GM18502 (cell line): ENCODE measurements at regions not wholly inside any gene's neighbourhood (a gene's known extent, or its start where the extent isn't known, plus 50 kb on each side); places are given as distances from the start of the nearest gene placed in this dataset.
"Not testable (repeated sequence)": the region's sequence is repeated elsewhere in the genome, so short reads cannot be mapped to it uniquely, and the experiment has no call there.

Experiments
- ATAC-seq: cut with Tn5 transposase; IDR thresholded peaks from one replicate; pipeline ENCODE4 v1.9.1; 2021; ENCODE audit warnings: mild to moderate bottlenecking; ENCODE audit not compliant: unreplicated experiment, poor library complexity

DNA sequence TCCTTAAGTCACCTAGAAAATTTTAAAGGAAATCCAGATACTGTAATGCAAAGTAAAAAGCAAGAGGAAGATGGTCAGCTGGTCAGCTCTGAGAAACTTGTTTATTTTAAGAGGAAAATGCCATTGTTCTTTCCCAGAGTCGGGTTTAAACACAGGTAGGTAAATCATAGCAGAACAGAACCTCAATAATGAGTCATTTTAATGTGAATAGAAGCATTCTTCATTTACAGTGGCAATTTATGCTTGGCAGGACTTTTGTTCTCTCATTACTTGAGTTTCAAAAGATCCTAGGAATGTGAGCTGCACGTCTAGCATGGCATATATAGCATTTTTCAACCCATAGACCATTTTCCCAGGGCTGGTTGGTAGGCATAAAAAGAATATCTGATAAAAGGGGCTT lies 132.3 kb downstream of the LIG4 start:
- ATAC-seq, result no peak

DNA sequence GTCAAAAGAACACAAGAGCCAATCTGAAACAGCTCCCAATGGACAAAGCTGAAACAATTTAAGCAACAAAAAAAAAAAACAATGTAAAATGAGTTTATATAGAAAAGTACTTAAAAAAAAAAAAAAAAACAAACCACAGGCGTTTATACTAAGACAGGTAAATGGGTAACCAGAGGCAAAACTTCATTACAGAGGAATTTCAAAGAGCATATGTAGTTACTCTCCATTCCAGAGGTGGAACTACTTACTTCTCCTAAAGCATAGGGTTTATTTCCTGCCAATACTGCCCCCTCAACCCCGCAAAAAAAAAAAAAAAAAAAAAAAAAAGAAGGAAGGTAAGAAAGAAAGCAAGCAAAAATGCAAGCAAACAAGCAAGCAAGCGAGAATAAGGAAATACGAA lies 132.9 kb downstream of the LIG4 start:
- no peak for ATAC-seq

DNA sequence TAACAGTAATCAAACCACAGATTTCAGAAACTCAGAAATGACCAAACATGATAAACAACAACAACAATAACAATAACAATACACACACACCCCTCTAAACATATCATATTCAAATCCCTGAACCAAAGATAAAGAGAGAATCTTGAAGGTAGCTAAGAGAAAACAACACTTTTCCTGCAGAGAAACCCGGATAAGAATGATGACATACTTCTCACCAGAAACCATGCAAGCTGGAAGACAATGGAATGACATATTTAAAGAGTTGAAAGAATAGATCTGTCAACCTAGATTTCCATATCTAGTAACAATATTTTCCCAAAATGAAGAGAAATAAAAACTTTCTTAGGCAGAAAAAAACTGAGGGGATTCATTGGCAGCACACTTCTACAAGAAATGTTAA lies 138.1 kb downstream of the LIG4 start:
- ATAC-seq, result no peak

DNA sequence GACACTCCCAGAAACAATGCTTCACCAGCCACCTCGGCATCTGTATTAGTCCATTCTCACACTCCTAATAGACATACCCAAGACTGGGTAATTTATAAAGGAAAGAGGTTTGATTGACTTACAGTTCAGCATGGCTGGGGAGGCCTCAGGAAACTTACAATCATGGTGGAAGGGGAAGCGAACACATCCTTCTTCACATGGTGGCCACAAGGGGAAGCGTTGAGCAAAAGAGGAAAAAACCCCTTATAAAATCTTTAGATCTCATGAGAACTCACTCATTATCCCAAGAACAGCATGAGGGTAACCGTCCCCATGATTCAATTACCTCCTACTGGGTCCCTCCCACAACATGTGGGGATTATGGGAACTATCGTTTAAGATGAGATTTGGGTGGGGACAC lies 140.9 kb downstream of the LIG4 start:
- not testable (repeated sequence) for ATAC-seq

DNA sequence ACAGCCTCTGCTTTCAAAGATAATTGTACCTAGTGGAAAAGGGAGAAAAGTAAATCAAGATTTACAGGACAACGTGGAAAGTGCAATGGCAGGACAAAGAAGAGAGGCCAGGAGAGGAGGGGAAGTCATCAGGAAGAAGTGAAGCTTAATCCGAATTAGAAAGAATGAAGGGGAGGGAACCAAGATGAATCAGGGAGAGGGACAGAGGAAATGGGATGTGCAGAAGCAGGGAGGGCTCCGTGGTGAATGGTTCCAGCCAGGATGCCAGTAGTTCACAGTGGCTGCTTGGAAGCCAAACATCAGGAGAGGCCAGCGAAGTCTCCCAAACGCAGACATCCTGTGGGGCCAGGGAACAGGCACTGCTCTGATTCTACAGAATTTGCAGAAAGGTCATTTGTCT lies 144.4 kb downstream of the LIG4 start:
- ATAC-seq, result no peak

DNA sequence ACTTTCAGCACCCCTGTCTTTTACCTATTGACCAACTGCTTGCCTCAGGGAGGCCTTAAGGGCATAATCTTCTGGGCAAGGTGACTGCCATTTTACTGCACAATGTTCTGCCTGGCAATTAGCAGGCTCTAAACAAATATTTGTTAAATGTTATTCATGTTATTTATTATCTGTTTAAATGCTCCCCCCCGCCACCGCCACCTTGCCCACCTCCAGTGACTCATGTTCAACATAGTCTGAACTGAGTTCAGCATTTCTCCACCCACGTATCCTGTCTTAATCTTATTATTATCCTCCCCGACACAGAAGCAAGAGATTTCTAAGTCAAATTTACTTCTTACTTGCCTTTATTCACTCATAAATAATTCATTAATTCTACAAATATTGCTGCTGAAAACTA lies 144.8 kb downstream of the LIG4 start:
- ATAC-seq, result no peak

DNA sequence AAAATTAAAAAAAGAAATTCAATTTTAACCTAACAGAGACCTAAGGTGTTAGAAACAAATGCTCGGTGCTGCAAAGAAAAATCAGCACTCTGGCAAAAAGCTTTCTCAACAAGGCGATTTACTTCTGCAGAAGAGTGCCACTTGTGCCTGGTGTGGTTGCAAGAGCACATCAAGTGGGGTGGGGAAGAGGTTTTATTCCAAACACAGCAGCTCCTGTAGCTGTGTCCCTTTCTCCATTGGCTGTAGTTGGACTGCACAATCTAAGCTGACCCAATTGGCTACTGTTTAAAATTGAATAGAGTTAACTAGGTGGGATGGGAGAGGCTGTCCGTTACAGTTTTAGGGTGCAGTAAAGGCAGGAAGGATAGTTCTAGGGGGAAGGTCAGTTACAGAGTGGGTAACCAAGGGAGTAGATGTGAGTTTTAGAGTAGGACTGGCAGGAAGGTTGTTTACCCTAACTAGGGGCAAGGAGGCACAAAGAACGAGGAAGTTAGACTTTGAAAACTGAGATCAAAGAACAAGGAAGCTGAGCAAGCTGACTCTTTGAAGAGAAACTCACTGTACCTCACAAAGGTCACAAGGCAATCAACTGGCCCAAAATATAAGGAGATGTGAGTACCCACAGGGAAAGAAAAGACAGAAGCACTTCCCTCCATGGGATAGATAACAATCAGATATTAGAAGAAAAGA lies 145.7 kb downstream of the LIG4 start:
- ATAC-seq, result no peak

DNA sequence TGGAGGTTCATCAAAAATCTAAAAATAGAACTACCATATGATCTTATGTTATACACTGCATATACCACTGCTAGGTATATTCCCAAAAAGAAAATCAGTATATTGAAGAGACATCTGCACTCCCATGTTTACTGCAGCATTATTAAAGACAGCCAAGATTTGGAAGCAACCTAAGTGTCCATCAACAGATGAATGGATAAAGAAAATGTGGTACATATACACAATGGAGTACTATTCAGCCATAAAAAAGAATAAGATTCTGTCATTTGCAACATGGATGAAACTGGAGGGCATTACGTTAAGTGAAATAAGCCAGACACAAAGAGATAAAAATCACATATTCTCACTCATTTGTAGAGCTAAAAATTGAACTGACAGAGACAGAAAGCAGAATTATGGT lies 151.0 kb downstream of the LIG4 start:
- not testable (repeated sequence) for ATAC-seq

DNA sequence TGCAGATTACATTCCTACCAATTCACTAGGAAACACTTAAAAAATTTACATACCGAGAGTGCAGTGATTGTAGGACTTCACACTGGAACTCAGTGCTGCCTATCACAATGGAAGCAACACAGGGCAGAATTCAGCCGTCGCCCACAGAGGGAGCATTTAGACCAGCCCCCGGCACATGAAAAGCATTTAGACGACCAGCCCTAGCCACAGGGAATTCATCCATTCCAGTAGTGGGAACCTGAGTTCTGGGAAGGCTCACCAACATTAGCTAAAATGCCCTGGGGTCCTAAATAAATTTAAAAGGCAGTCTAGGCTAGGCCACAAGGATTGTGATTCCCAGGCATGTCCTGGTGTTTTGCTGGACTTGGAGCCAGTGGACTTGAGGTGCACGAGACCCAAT lies 155.2 kb downstream of the LIG4 start:
- no peak for ATAC-seq

DNA sequence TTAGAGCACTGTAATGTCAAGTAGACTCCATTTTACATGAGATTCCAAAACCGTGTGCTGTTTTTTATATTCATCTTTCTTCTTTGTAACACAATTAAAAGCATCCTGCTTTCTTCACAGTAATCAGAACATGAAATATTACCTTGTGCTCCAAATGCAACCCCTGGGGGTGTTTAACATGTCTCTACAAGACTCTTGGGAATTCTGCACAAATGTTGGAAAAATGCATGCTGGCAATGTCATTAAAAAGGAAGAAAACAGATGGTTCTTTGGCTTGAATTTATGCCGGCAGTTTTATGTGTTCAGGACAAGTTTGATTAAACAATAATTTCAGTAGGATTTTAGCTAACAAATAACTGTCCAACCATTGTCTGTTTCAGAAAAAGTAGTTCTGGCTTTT lies 159.1 kb downstream of the LIG4 start:
- ATAC-seq, result no peak

DNA sequence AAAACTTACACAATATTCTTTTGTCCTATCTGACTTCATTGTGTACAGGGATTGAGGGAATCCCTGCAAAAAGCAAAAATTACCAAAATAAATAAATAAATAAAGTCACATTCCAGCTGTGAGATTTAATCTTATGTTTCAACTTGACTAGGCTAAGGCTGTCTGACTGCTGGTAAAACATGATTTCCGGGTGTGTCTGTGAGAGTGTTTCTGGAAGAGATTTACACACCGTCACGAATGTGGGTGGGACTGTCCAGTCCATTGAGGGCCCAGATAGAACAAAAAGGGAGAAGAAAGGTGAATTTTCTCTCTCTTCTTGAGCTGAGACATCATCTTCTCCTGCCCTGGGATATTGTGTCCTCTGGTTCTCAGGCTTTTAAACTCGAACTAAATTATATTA lies 166.1 kb downstream of the LIG4 start:
- ATAC-seq, result no peak

DNA sequence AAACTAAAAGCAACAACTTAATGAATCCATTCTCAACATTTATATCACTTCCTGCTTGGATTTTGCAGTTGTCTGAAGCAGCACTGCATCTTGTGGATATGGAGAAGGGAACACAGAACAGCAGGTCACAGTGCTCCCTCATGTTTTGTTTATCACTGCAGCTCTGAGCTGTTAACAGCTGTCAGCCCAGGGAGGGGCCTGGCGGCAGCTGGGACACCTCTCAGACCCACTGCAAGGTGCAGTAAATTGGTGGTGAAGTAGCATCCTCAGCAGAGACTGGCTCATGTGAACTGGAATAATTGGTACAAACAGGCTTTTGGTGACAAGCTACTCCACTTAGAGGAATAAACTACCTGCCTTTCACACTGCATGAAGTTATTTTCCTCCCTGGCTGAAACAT lies 170.4 kb downstream of the LIG4 start:
- ATAC-seq, result no peak

DNA sequence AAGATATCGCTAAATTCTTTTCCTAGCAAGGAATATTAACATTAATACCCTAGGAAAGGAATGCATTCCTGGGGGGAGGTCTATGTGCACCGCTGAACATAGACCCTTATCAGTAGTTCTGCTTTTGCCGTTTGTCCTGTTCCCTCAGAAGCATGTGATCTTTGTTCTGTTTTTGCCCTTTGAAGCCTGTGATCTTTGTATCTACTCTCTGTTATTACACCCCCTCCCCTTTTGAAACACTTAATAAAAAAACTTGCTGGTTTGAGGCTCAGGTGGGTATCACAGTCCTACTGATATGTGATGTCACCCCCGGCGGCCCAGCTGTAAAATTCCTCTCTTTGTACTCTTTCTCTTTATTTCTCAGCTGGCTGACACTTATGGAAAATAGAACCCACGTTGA lies 172.5 kb downstream of the LIG4 start:
- ATAC-seq, result not testable (repeated sequence)

DNA sequence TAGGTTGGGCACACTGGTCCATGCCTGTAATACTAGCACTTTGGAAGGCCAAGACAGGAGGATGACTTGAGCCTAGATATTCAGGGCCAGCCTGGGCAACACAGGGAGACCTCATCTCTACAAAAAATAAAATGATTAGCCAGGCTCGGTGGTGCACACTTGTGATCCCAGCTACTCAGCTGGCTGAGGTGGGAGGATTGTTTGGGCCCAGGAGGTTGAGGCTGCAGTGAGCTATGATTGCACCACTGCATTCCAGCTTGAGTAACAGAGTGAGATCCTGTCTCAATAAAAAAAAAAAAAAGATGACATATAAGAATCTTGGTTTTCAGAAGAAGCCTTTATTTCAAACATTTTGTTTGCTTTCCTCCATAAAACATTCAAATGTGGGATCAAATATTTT lies 178.0 kb downstream of the LIG4 start:
- no peak for ATAC-seq

DNA sequence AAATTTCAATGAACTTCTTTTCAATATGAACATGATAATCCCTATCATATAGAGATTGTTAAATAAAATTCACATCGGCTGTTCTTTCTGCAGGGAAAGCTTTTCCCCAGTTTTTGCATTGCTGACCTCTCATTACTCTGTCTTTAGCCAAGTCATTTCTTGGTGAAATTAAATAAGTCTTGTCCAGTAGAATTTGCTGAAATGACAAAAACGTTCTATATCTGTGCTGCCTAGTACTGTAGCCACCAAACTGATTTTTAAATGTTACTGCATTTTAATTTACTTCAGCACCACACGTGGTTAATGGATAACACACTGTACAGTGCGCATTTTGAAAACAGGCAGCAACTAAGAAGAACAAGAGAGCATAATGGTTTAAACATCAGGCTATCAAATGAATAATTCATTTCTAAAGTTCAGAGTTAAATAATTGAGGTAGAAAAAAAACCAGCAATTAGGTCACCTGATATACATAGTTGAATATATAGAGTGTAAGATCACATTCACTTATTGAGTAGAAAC lies 178.9 kb downstream of the LIG4 start:
- ATAC-seq, result no peak

DNA sequence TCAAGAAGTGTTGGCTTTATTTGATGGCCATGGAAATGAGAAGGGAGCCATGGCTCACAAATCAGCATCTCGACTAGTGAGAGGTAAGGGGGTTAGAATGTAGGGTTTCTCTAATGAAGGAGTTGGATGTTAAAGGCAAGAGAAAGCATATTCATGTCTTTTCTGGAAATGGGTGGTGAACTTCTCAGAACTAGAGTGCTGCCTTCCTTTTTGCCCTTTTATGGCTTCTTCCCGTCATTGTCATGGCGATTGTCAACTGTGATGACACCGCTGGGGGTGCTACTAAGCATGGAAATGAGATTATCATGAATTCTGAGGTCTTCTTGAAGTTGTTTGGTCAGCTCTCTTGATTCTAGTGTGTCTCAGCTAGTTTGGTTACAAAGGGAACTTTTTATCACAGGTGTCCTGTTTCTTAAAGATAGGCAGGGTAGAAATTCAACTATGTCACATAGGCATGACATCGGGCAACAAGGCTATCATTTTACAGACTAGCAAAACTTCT lies 180.4 kb downstream of the LIG4 start:
- ATAC-seq, result no peak

DNA sequence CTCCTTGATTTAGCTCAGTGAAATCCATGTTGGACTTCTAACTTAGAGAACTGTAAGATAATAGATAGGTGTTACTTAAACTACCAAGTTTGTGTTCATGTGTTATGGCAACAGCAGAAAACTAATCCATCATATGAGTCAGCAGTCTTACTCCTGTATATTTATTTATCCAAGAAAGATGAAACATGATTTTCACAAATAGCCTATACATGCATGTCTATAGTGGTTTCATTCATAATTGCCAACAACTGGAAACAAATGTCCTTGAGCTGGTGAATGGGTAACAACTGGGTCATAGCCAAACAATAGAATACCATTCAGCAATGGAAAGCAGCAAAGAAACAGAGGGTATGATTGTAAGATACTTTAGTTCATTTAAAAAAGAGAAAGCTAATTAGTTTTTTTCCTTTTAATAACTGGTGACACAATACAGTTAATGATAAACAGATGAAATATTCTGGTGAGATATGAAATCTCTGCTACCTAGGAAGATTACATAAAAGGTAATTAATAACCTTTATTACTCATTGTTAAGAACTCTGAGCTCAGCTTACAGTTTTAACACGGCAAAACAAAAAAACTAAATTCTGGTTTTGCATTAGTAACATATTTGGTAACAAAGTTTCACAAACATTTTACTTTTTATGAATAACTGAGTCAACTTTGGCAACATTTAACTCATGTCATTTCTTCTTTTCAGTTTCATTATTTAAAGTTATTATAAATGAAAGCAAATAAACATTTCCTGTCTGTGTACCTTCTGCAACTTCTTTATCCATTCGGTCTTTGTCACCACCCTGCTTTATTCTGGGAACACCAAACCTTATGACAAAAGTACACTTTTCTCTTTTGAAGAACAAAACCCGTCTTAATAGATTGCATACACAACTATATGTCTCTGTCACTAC lies 181.3 kb downstream of the LIG4 start:
- ATAC-seq, result no peak

DNA sequence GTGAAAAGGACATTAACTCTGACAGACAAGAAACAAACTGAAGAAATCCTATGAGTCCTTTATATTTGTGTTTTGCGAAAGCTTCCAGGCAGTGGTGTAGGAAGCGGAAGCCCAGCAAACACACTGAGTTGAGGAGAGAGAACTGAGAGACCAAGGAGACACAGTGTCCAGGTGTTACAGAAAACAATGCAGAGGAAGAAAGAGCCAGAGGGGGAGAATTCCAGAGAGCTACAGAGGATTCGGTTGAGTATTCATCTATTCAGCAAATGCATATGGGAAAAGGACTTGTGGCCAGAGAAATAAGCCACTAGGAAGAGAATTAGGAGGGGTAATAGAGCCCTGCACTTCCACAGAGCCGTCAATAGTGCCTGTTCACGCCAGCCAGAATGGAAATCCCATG lies 183.5 kb downstream of the LIG4 start:
- no peak for ATAC-seq

DNA sequence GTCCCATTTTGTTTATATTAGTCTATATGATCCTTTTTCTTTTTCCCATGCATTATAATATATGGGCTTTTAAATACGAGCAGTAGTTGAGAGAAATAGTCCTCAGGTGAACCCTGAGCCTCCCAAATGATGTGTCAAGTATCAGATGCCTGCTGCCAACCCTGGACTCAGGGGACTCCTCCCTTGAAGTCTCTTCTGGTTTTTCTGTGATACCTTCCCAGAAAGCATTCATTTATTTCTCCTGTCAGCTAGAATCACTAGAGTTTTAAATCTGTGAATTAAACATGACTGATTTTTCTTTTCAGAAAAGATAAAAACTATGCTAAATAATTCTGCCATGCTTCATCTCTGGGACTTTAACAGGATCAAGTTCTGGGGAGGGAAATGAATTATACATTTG lies 184.6 kb downstream of the LIG4 start:
- ATAC-seq, result no peak

DNA sequence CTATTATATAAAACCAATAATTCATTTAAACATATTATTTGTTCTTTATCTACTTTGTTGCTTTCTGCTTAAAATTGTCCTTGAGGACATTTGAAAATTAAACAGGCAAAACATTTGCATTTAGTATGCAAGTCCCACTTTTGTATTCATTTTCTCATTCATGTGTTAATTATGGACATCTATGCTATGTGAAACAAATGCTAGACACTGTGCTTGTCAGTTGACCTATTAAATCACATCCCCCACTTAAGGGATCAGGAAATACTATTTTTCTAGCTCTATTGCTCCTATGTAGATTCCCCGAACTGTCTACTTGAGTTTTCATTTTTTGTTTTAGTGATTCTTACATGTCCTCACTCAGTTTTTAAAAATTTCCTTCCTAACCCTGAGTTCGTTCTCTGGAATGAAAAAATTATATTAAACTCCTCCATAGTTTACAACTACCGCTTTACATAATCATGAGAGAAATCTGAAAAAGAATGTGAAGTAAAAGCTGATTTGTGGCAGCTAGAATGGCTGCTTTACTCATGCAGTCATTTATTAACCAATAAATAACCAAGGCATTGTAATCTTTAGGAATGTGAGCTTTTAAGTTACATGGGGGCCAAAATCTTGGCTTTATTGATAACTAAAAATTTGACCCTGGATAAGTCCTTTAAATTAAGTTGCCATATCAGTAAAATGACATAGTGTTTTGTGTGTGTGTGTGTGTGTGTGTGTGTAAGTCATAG lies 188.5 kb downstream of the LIG4 start:
- ATAC-seq, result no peak

DNA sequence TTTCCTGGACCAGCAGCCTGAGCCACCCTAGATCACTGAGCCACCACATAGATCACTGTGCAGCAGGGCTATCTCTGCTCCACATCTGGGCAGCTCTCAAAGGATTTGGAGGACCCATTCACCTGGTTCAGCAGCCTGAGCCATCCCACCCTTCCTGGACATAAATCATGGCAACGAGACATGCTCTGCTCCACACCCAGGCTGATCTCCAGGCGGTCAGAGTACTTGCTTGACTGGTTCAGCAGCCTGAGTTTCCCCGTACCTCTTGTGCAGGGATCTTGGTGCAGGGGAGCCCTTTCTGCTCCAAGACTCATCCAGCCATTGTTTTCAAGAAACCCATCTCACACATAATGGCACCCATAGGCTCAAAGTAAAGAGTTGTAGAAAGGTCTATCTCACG lies 195.3 kb downstream of the LIG4 start:
- no peak for ATAC-seq
